NCI-H2081 treated with DMSO at 0.1 percent for 48 hours (cell line): ENCODE measurements at regions not wholly inside any gene's neighbourhood (a gene's known extent, or its start where the extent isn't known, plus 50 kb on each side); places are given as distances from the start of the nearest gene placed in this dataset.
"Not testable (repeated sequence)": the region's sequence is repeated elsewhere in the genome, so short reads cannot be mapped to it uniquely, and the experiment has no call there.

ENCODE experiments used
- DNase-seq: peaks from one replicate; lab custom pipeline; 2025; lab: John Stamatoyannopoulos, UW

GRCh38 chr11:122202161-122202950 lies 86.3 kb upstream of the BLID start:
- DNase-seq: no peak

GRCh38 chr11:122201106-122201505 lies 85.1 kb upstream of the BLID start:
- DNase-seq: no peak

GRCh38 chr11:122199661-122200060 lies 83.6 kb upstream of the BLID start:
- no peak for DNase-seq

GRCh38 chr11:122198291-122198983 lies 82.4 kb upstream of the BLID start:
- no peak for DNase-seq

- DNase-seq: no peak
These were observed 81.3 kb upstream of the BLID start for GRCh38 chr11:122197066-122197987.

- no peak for DNase-seq
These were observed 79.8 kb upstream of the BLID start for GRCh38 chr11:122195790-122196189.

GRCh38 chr11:122193881-122194480 lies 78.0 kb upstream of the BLID start:
- DNase-seq: not testable (repeated sequence)

- DNase-seq: no peak
These were observed 77.4 kb upstream of the BLID start for GRCh38 chr11:122193457-122193856.

- no peak for DNase-seq
These were observed 76.7 kb upstream of the BLID start for GRCh38 chr11:122192634-122193255.

- DNase-seq: no peak
These were observed 74.8 kb upstream of the BLID start for GRCh38 chr11:122190768-122191167.

GRCh38 chr11:122189229-122189628 lies 73.2 kb upstream of the BLID start:
- no peak for DNase-seq

GRCh38 chr11:122187373-122188165 lies 71.6 kb upstream of the BLID start:
- DNase-seq: no peak

- no peak for DNase-seq
These were observed 70.5 kb upstream of the BLID start for GRCh38 chr11:122186439-122187080.

- no peak for DNase-seq
These were observed 67.9 kb upstream of the BLID start for GRCh38 chr11:122183933-122184332.

- no peak for DNase-seq
These were observed 65.9 kb upstream of the BLID start for GRCh38 chr11:122181893-122182292.

GRCh38 chr11:122181372-122181771 lies 65.4 kb upstream of the BLID start:
- DNase-seq: no peak

GRCh38 chr11:122179961-122180834 lies 64.2 kb upstream of the BLID start:
- DNase-seq: no peak

GRCh38 chr11:122178795-122179194 lies 62.8 kb upstream of the BLID start:
- no peak for DNase-seq

- DNase-seq: no peak
These were observed 61.2 kb upstream of the BLID start for GRCh38 chr11:122177238-122177637.
